ENCODE measurements at regions not wholly inside any gene's neighbourhood (a gene's known extent, or its start where the extent isn't known, plus 50 kb on each side); places are given as distances from the start of the nearest gene placed in this dataset.

DNA sequence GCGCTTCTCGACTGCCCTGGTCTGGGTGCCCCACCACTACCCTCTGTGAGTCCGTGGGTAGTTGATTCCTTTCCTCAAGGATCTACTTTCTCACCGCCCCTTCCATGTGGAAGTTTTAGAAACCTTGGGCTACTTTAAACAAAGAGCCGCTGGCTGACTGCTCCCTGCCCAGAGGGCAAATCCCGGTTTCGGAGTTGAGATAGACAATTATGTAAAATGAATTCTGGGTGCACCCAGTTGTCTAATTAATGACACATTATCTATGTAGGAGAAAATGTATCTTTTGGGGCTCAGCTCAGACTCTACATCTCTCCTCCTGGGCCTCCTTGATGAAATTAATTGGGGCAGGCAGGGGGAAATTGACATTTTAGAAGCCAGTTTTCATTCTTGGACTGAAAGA is 305.4 kb downstream of the UQCRFS1 start:
- Histone ChIP-seq H3K4me1 (ENCODE audit: control insufficient read depth in 1 of 2, insufficient read depth in 2 of 2, low read length in 2 of 2) (no peaks in the 10 kb centered on the region), H3K27me3 (ENCODE audit: control insufficient read depth in 1 of 2, insufficient read depth in 2 of 2, low read length in 2 of 2) (no peaks in the 10 kb centered on the region), H3K4me3 (ENCODE audit: low read depth in 1 of 2, low read length in 2 of 2) (no peak overlapping the region), H3K36me3 (ENCODE audit: control insufficient read depth in 1 of 2, insufficient read depth in 2 of 2, low read length in 2 of 2) (no peaks in the 10 kb centered on the region), H3K9me3 (ENCODE audit: control insufficient read depth in 1 of 2, low read length in 2 of 2) (no peaks in the 10 kb centered on the region), H3K9ac (ENCODE audit: low read depth in 1 of 2, low read length in 2 of 2) (no peak overlapping the region), H3K27ac (ENCODE audit: low read depth, low read length) (no peak overlapping the region)

DNA sequence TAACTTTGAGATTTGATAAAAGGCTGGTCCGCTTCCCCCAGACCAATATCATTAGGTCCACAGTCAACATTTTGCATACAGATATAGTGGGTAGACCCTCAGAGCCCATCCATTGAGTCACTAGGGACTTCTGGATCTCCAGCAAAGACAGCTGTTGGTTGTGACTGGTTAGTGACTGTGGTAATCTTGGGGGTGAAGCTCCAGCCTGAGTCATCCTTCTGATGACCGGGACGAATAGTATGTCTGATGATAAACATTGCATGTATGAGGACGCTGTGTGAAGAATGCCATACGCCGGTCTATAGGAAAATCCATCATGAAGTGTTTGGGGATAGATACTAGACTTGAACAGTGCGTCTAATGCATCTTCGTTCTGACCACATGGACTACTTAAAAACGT is 307.0 kb downstream of the UQCRFS1 start:
- Histone ChIP-seq H3K9me3 (ENCODE audit: control insufficient read depth in 1 of 2, low read length in 2 of 2) (no peaks in the 10 kb centered on the region), H3K4me1 (ENCODE audit: control insufficient read depth in 1 of 2, insufficient read depth in 2 of 2, low read length in 2 of 2) (no peaks in the 10 kb centered on the region), H3K27ac (ENCODE audit: low read depth, low read length) (no peak overlapping the region), H3K27me3 (ENCODE audit: control insufficient read depth in 1 of 2, insufficient read depth in 2 of 2, low read length in 2 of 2) (no peaks in the 10 kb centered on the region), H3K9ac (ENCODE audit: low read depth in 1 of 2, low read length in 2 of 2) (no peak overlapping the region), H3K4me3 (ENCODE audit: low read depth in 1 of 2, low read length in 2 of 2) (no peak overlapping the region), H3K36me3 (ENCODE audit: control insufficient read depth in 1 of 2, insufficient read depth in 2 of 2, low read length in 2 of 2) (no peaks in the 10 kb centered on the region)

DNA sequence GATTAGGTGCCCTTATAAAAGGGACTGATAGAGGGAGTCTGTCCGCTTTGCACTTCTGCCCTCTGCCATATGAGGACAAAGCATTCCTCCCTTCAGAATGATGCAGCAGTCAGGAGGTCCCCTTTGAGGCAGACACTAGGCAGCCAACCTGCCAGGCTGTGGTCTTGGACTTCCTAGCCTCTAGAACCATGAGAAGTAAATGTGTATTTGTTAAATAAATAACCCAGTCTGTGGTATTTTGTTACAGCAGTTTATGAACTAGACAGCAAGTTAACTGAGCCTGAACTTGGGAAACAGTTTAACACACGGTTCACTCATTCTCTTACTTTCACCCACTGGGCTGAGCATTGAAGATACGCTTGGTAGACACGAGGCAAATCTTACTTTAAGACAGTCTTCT is 313.2 kb downstream of the UQCRFS1 start:
- no peaks in the 10 kb centered on the region for H3K36me3 ChIP-seq (ENCODE audit: control insufficient read depth in 1 of 2, insufficient read depth in 2 of 2, low read length in 2 of 2)
- no peak overlapping the region for H3K9ac ChIP-seq (ENCODE audit: low read depth in 1 of 2, low read length in 2 of 2)
- no peaks in the 10 kb centered on the region for H3K27me3 ChIP-seq (ENCODE audit: control insufficient read depth in 1 of 2, insufficient read depth in 2 of 2, low read length in 2 of 2)

DNA sequence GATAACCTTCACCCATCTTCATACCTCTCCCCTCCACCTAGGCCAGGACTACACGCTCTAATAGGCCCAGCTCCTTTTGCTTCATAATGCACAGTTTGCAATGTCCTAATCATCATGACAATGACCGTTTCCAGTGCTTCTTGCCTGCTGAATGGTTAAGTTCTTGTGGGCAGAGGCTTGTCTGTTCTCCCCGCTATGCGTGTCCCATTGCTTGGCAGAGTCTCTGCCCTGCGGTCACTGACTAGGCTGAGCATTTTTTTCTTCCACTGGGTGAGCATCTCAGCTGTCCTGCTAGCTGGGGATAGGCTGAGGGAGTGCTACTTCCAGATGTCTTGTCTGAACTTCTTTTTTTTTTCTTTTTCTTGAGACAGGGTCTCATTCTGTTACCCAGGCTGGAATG is 314.7 kb downstream of the UQCRFS1 start:
- H3K4me1 ChIP-seq (ENCODE audit: control insufficient read depth in 1 of 2, insufficient read depth in 2 of 2, low read length in 2 of 2), result no peaks in the 10 kb centered on the region
- H3K9ac ChIP-seq (ENCODE audit: low read depth in 1 of 2, low read length in 2 of 2), result no peak overlapping the region
- H3K9me3 ChIP-seq (ENCODE audit: control insufficient read depth in 1 of 2, low read length in 2 of 2), result no peaks in the 10 kb centered on the region
- H3K36me3 ChIP-seq (ENCODE audit: control insufficient read depth in 1 of 2, insufficient read depth in 2 of 2, low read length in 2 of 2), result no peaks in the 10 kb centered on the region
- H3K27me3 ChIP-seq (ENCODE audit: control insufficient read depth in 1 of 2, insufficient read depth in 2 of 2, low read length in 2 of 2), result no peaks in the 10 kb centered on the region
- no peak overlapping the region for H3K27ac ChIP-seq (ENCODE audit: low read depth, low read length)
- no peak overlapping the region for H3K4me3 ChIP-seq (ENCODE audit: low read depth in 1 of 2, low read length in 2 of 2)

More for the DNA sequence above, 313.2 kb downstream of the UQCRFS1 start:
- no peaks in the 10 kb centered on the region for H3K9me3 ChIP-seq (ENCODE audit: control insufficient read depth in 1 of 2, low read length in 2 of 2)
- no peak overlapping the region for H3K4me3 ChIP-seq (ENCODE audit: low read depth in 1 of 2, low read length in 2 of 2)
- no peaks in the 10 kb centered on the region for H3K4me1 ChIP-seq (ENCODE audit: control insufficient read depth in 1 of 2, insufficient read depth in 2 of 2, low read length in 2 of 2)
- H3K27ac ChIP-seq (ENCODE audit: low read depth, low read length), result no peak overlapping the region

DNA sequence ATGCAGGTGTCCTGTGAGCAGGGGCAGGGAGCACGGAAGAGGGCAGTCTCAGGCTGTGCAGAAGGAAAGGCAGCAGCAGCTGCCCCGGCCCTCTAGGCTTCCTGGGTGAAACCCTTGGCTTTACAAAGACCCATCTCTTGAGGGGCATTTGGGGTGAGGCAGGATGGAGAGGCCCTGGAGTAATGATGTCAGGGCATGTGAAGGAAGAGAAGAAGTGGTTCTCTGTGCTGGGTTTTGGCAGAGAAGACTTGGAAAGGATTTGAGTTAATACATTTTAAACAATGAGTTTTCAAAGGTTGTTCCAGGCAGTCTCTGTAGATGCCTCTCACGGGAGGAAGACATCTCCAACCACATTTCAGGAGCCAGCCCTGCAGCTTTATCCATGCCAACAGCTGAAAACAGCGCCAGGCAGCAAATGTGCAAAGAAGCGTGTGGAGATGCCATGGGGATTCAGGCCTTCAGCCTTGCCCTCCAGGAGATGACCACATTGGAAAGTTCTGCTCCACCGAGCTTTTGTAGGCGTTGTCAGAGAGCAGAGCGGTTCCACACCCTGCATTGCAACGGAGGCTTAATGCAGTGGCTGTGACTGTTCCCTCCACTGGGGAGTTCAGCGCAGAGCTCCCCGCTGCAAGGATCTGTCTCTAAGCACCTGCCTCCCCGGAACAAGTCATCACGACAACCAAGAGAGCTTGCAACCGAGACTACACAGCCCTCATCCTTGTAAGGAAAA is 322.8 kb downstream of the UQCRFS1 start:
- no peak overlapping the region for H3K9ac ChIP-seq (ENCODE audit: low read depth in 1 of 2, low read length in 2 of 2)
- peaks cover 0 to 3% of the 10 kb centered on the region in 2 donors for H3K4me1 ChIP-seq (ENCODE audit: control insufficient read depth in 1 of 2, insufficient read depth in 2 of 2, low read length in 2 of 2)
- no peaks in the 10 kb centered on the region for H3K9me3 ChIP-seq (ENCODE audit: control insufficient read depth in 1 of 2, low read length in 2 of 2)
- H3K4me3 ChIP-seq (ENCODE audit: low read depth in 1 of 2, low read length in 2 of 2), result no peak overlapping the region
- H3K27me3 ChIP-seq (ENCODE audit: control insufficient read depth in 1 of 2, insufficient read depth in 2 of 2, low read length in 2 of 2), result no peaks in the 10 kb centered on the region
- H3K27ac ChIP-seq (ENCODE audit: low read depth, low read length), result no peak overlapping the region
- no peaks in the 10 kb centered on the region for H3K36me3 ChIP-seq (ENCODE audit: control insufficient read depth in 1 of 2, insufficient read depth in 2 of 2, low read length in 2 of 2)

DNA sequence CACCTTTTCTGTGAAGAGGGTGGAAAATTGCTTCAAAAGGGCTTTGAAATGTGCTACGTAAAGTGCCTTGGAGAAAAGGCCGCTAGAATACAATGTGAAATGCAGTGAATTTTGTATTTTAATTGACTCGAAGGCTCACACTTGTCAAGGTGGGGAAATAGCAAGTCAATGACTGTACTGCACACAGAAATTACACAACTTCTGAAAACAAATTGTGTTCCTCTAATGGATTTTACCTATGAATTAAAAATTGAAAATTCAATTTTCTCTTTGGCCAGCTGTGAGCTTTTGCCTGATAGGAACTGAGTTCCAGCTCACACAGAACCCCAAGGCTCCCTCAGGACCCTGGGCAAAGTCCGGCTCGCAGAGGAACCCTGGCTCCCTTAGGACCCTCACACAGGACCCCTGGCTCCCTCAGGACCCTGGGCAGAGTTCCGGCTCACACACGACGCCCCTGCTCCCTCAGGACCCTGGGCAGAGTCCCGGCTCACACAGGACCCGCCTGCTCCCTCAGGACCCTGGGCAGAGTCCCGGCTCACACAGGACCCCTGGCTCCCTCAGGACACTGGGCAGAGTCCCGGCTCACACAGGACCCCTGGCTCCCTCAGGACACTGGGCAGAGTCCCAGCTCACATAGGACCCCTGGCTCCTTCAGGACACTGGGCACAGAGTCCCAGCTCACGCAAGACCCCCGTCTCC is 324.9 kb downstream of the UQCRFS1 start:
- no peak overlapping the region for H3K27ac ChIP-seq (ENCODE audit: low read depth, low read length)
- H3K9me3 ChIP-seq (ENCODE audit: control insufficient read depth in 1 of 2, low read length in 2 of 2), result no peaks in the 10 kb centered on the region
- H3K36me3 ChIP-seq (ENCODE audit: control insufficient read depth in 1 of 2, insufficient read depth in 2 of 2, low read length in 2 of 2), result no peaks in the 10 kb centered on the region
- H3K9ac ChIP-seq (ENCODE audit: low read depth in 1 of 2, low read length in 2 of 2), result no peak overlapping the region
- peaks cover 0 to 3% of the 10 kb centered on the region in 2 donors for H3K4me1 ChIP-seq (ENCODE audit: control insufficient read depth in 1 of 2, insufficient read depth in 2 of 2, low read length in 2 of 2)
- no peaks in the 10 kb centered on the region for H3K27me3 ChIP-seq (ENCODE audit: control insufficient read depth in 1 of 2, insufficient read depth in 2 of 2, low read length in 2 of 2)
- no peak overlapping the region for H3K4me3 ChIP-seq (ENCODE audit: low read depth in 1 of 2, low read length in 2 of 2)

DNA sequence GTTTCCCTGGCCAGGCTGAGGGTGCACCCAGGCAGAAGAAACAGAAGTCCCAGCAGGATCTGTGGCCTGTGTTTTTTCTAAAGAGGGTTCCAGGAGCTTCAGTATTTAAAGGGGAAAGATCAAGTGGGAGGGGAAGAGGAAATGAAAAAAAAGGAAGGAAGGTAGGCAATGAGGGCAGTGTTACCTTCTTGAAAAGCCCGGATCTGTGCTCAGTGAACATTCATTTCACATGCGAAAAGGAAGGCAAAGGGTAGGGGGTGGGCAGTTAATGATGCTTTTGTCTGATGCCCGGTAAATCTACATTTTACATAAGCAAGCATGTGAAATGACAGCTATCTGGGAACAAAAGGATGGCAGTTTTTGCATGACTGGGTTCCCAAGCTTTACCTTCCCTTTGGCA is 326.2 kb downstream of the UQCRFS1 start:
- Histone ChIP-seq H3K27me3 (ENCODE audit: control insufficient read depth in 1 of 2, insufficient read depth in 2 of 2, low read length in 2 of 2) (no peaks in the 10 kb centered on the region), H3K4me1 (ENCODE audit: control insufficient read depth in 1 of 2, insufficient read depth in 2 of 2, low read length in 2 of 2) (peaks cover 0 to 3% of the 10 kb centered on the region in 2 donors), H3K36me3 (ENCODE audit: control insufficient read depth in 1 of 2, insufficient read depth in 2 of 2, low read length in 2 of 2) (no peaks in the 10 kb centered on the region), H3K4me3 (ENCODE audit: low read depth in 1 of 2, low read length in 2 of 2) (no peak overlapping the region), H3K27ac (ENCODE audit: low read depth, low read length) (no peak overlapping the region), H3K9me3 (ENCODE audit: control insufficient read depth in 1 of 2, low read length in 2 of 2) (no peaks in the 10 kb centered on the region), H3K9ac (ENCODE audit: low read depth in 1 of 2, low read length in 2 of 2) (no peak overlapping the region)

DNA sequence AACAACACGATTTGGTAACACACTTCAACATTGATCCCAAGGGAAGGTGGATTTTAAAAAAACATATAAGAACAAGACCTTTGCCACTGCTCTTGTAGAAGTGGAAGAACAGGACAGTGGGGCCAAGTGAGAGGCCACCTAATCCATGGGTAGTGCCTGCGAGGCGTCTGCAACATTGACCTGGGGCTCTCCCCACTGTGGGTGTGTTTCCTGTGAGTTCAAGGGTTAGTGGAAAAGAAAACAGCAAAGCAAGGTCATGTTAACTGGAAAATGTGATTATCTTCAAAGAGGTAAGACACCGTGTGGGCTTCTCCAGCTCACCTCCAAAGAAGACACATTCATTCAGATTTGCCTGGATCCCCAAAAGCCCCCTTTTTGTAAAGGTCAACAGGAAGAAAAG is 327.0 kb downstream of the UQCRFS1 start:
- Histone ChIP-seq H3K4me3 (ENCODE audit: low read depth in 1 of 2, low read length in 2 of 2) (no peak overlapping the region), H3K27me3 (ENCODE audit: control insufficient read depth in 1 of 2, insufficient read depth in 2 of 2, low read length in 2 of 2) (no peaks in the 10 kb centered on the region), H3K9me3 (ENCODE audit: control insufficient read depth in 1 of 2, low read length in 2 of 2) (no peaks in the 10 kb centered on the region), H3K9ac (ENCODE audit: low read depth in 1 of 2, low read length in 2 of 2) (no peak overlapping the region), H3K27ac (ENCODE audit: low read depth, low read length) (no peak overlapping the region), H3K4me1 (ENCODE audit: control insufficient read depth in 1 of 2, insufficient read depth in 2 of 2, low read length in 2 of 2) (peaks cover 0 to 3% of the 10 kb centered on the region in 2 donors), H3K36me3 (ENCODE audit: control insufficient read depth in 1 of 2, insufficient read depth in 2 of 2, low read length in 2 of 2) (no peaks in the 10 kb centered on the region)

DNA sequence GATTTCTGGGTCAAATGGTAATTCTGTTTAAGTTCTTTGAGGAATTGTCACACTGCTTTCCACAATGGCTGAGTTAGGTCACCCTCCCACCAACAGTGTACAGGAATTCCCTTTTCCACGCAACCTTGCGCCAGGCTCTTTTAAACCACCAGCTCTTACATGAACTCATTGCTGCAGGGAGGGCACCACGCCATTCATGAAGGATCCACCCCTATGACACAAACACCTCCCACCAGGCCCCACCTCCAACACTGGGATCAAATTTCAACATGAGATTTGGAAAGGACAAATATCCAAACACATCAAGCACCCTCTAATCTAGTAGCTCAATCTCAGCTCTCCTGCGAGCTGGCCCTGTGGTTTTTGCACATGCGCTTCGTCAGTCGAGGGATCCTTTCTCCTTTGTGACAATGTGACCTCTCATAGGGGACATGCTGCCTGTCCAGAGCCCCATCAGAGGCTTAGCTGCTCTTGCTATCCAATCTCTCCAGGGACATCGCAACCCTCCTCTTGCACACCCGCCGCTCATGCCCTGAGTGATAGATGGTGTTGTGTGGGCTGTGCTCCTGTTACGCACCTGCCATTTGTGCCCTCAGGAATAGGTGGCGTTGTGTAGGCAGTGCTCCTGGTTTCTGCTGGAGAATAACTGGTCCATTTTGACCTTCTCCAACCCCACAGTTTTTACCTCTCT is 328.0 kb downstream of the UQCRFS1 start:
- H3K9ac ChIP-seq (ENCODE audit: low read depth in 1 of 2, low read length in 2 of 2), result no peak overlapping the region
- no peaks in the 10 kb centered on the region for H3K9me3 ChIP-seq (ENCODE audit: control insufficient read depth in 1 of 2, low read length in 2 of 2)
- H3K36me3 ChIP-seq (ENCODE audit: control insufficient read depth in 1 of 2, insufficient read depth in 2 of 2, low read length in 2 of 2), result no peaks in the 10 kb centered on the region
- H3K4me3 ChIP-seq (ENCODE audit: low read depth in 1 of 2, low read length in 2 of 2), result no peak overlapping the region
- no peaks in the 10 kb centered on the region for H3K27me3 ChIP-seq (ENCODE audit: control insufficient read depth in 1 of 2, insufficient read depth in 2 of 2, low read length in 2 of 2)
- H3K4me1 ChIP-seq (ENCODE audit: control insufficient read depth in 1 of 2, insufficient read depth in 2 of 2, low read length in 2 of 2), result peaks cover 0 to 3% of the 10 kb centered on the region in 2 donors
- H3K27ac ChIP-seq (ENCODE audit: low read depth, low read length), result no peak overlapping the region

DNA sequence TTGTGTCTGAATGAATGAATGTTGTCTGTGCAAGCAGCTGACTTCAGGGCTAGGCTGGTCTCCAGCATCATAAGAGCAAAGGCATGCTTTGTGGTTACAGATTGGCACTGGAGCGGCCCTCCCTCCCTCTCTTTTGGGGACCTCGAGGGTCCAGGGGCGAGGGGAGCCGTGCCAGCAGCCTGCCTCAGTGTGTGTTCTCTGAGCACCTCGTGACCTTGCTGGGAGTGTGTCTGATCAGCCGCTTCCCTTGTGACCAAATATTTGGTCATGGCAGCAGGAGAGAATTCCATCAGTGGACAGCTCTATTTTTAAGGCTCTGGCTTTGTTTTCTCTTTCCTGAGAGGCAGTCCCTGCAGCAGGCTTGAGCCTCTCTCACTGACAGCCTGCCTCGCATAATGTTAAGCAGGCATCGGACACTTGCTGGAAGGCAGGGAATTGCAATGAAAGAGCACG is 329.7 kb downstream of the UQCRFS1 start:
- Histone ChIP-seq H3K9ac (ENCODE audit: low read depth in 1 of 2, low read length in 2 of 2) (no peak overlapping the region), H3K27ac (ENCODE audit: low read depth, low read length) (no peak overlapping the region), H3K36me3 (ENCODE audit: control insufficient read depth in 1 of 2, insufficient read depth in 2 of 2, low read length in 2 of 2) (no peaks in the 10 kb centered on the region), H3K27me3 (ENCODE audit: control insufficient read depth in 1 of 2, insufficient read depth in 2 of 2, low read length in 2 of 2) (peaks cover 0 to 4% of the 10 kb centered on the region in 2 donors), H3K4me1 (ENCODE audit: control insufficient read depth in 1 of 2, insufficient read depth in 2 of 2, low read length in 2 of 2) (peaks cover 0 to 3% of the 10 kb centered on the region in 2 donors), H3K4me3 (ENCODE audit: low read depth in 1 of 2, low read length in 2 of 2) (no peak overlapping the region), H3K9me3 (ENCODE audit: control insufficient read depth in 1 of 2, low read length in 2 of 2) (no peaks in the 10 kb centered on the region)
